ENCODE measurements at regions not wholly inside any gene's neighbourhood (a gene's known extent, or its start where the extent isn't known, plus 50 kb on each side); places are given as distances from the start of the nearest gene placed in this dataset.
A peak's percentile ranks its signal among the peaks of the same experiment; 100 is the strongest.

DNA sequence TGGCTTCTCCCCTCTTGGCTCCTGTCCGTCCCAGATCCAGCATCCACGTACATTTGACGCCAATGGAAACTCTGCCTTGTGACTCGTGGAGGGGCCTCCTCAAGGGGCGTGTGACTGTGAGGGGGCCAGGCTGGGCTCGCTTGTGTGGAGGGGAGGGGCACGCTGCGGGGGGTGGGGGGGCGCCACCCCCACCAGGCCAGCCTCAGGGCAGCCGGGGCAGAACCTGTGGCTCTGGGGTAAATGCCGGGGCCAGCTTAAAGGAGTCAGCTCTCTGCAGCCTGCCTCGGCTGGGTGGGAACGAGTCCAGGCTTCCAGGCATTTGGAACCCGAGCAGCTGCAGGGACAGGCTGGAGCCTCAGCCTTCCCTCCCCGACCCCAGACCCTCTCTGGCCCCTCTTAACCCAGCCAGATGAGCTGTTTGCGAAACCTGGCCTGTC, 94.1 kb downstream of the SIK1 start:
- TF ChIP-seq, protein P1, sequence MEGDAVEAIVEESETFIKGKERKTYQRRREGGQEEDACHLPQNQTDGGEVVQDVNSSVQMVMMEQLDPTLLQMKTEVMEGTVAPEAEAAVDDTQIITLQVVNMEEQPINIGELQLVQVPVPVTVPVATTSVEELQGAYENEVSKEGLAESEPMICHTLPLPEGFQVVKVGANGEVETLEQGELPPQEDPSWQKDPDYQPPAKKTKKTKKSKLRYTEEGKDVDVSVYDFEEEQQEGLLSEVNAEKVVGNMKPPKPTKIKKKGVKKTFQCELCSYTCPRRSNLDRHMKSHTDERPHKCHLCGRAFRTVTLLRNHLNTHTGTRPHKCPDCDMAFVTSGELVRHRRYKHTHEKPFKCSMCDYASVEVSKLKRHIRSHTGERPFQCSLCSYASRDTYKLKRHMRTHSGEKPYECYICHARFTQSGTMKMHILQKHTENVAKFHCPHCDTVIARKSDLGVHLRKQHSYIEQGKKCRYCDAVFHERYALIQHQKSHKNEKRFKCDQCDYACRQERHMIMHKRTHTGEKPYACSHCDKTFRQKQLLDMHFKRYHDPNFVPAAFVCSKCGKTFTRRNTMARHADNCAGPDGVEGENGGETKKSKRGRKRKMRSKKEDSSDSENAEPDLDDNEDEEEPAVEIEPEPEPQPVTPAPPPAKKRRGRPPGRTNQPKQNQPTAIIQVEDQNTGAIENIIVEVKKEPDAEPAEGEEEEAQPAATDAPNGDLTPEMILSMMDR (IDR thresholded peaks at IDR 0.05; ENCODE audit: control insufficient read depth, extremely low read depth, insufficient read depth) = no peak
- no peak for DNase-seq (ENCODE audit: low read depth)
- peak overlapping the region; percentile 26 for H3K4me3 ChIP-seq (ENCODE audit: low read depth, low read length)

DNA sequence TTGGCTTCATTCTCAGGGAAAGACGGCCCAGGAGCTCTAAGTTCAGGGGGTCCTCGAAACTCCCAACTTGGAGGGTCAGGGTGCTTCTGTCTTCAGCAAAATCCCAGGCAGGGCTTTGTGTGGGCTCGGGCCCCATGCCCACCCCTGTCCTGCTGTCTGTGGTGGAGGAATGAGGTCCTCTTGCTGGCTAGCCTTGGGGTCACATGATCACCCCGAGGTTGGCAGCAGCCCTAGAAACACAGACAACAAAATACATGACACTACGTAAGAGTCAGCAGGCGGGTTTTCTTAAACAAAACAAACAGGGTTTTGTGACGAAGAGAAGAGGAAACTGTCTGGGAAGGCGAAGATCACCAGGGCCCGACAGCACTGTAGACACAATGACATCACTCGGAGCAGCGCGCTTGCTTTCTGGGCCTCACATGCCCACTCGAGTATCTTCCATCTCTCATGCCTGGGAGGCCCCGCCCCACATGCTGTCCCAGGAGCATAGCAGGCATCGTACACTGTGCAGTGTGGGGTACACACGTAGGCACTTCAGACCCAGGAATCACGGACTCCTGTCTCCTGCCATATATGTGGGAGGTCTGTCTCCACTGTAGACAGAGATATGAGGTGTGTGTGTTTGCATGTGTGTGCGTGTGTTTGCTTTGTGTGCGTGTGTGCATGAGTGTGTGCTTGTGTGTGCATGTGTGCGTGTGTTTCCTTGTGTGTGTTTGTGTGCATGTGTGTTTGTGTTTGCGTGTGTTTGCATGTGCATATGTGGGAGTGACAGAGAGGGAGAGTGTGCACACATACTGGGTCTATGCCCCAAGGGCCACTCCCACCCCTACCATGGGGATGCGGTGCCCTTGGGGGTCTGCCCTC, 94.7 kb downstream of the SIK1 start:
- TF ChIP-seq, protein P1 (IDR thresholded peaks at IDR 0.05; ENCODE audit: control insufficient read depth, extremely low read depth, insufficient read depth) = no peak
- DNase-seq (ENCODE audit: low read depth) = peak; percentile 65
- no peak overlapping the region for H3K4me3 ChIP-seq (ENCODE audit: low read depth, low read length)

DNA sequence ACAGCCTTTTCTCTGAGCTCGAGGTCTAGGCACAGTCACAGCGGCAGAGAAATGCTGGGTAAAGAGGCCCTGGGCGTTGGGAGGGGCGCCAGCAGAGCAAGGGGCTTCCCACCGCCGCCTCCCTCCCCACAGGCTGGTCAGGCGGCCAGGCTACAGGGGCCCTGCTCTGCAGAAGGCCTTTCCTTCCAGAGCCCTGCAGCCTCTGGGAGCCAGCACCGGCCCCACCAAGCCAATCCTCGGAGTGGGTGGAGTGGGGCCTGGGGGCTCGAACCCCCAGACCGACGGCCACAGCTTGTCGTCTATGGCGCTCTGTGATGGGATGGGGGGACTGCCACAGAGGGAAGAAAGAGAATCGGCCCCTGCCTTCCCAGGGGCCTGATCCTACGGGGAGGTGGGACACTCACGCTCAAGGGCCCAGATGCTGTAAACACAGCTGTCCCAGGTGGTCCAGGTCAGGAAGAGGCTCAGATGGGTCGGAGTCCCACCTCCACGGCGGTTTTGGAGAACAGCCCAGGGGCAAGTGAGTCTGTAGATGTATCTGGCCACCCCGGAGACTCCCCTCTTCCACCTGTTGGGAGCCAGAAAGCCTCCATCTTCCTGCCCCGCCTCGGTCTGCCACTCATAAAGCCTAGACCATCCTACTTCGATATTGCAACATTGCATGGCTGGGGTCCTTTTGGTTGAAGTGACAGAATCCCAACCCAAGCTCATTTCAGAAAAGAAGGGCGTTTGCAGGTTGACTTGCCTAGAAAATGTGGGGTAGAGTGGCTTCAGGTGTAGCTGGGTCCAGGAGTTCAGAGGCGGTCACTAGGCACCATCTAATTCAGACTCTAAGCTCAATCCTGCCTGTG, 95.6 kb downstream of the SIK1 start:
- no peak overlapping the region for H3K4me3 ChIP-seq (ENCODE audit: low read depth, low read length)
- no peak for DNase-seq (ENCODE audit: low read depth)
- TF ChIP-seq, protein P1 (IDR thresholded peaks at IDR 0.05; ENCODE audit: control insufficient read depth, extremely low read depth, insufficient read depth) = no peak

DNA sequence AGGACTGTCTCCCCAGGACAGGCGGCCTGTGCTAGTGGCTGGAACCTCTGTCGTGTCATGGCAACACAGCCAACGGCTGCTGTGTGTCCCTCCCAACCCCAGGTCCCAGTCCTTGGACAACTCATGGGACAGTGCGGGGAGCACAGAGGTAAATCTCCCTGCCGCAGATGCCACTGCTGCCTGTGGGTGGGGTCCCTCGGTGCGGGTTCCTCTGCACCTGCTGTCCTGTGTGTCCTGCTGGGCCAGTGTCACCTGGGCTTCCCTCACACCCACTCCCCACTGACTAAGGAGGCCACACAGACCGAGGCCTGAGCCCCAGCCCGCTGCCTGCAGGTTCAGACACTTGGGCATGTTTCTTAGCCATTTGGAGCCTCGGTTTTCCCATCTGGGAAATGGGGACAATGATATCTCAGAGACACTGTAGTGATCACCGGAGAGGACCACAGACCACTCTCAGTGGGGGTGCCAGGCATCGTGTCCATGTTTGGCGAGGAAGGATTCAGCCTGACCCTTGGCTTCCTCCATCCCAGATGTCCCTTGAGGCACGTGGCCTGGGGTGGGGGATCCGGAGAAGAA, 96.5 kb downstream of the SIK1 start:
- no peak for DNase-seq (ENCODE audit: low read depth)
- no peak overlapping the region for H3K4me3 ChIP-seq (ENCODE audit: low read depth, low read length)
- TF ChIP-seq, protein P1 (IDR thresholded peaks at IDR 0.05; ENCODE audit: control insufficient read depth, extremely low read depth, insufficient read depth) = no peak

DNA sequence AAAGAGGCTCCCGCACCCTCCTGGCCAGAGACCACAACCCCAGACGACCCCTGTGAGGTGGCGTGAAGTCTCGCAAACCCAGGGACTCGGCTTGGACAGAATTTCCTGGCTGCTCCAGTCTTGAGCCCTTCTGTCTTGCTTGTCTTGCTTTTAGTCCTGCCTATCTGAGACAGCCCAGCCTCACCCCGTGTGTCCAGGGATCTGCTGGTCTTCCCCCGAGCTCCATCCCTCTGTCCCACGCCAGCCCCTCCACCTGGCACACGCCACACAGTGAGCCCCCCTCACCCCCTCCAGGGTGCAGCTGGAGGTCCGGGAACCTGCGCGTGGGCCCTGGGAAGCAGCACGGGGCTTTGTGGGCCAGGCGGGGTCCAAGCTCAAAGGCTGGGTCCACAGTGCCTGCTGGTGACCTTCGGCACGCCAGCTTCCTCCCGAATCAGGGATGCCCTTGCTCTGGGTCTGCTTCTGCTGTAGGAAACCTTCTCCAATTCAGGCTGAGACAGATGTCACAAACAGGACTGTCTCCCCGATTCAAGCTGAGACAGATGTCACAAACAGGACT, 97.1 kb downstream of the SIK1 start:
- no peak overlapping the region for H3K4me3 ChIP-seq (ENCODE audit: low read depth, low read length)
- TF ChIP-seq, protein P1 (IDR thresholded peaks at IDR 0.05; ENCODE audit: control insufficient read depth, extremely low read depth, insufficient read depth) = no peak
- no peak for DNase-seq (ENCODE audit: low read depth)

DNA sequence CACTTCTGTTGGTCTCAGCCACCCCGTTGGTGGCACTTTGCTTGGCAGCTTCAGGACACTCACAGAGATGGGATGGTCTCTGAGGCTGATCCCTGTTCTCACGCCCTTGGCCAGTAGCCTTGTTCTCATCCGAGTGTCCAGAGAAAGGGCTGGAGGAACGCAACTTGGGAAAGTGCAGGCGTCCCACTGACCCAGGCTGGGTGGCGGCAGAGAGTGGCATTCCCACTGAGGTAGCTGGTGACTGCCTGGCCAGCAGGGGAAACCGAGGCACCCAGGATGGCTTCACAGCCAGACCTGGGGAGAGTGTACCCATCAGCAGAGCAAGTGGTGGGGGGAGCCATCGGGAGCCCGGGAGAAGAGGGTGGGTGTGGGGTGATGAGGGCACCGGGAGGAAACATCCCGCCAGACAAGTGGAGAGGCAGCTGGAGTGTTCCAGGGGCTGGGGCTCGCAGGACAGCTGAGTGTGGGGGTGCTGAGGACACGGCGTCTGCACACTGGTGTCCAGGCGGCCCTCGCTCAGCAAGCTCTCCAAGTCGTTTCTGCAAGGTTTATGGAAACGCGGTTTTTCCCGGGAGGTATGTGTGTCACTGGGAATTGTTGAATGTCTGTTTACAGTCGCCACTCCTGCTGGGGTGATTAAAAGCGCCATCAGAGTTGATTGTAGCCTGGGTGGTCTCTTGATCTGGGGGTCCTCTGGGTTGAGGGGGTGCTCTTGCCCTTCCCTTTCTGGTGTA, 97.8 kb downstream of the SIK1 start:
- TF ChIP-seq, protein P1 (IDR thresholded peaks at IDR 0.05; ENCODE audit: control insufficient read depth, extremely low read depth, insufficient read depth) = no peak
- H3K4me3 ChIP-seq (ENCODE audit: low read depth, low read length) = no peak overlapping the region

More for the DNA sequence above, 97.8 kb downstream of the SIK1 start:
- DNase-seq (ENCODE audit: low read depth) = no peak
